Pancreas (tissue), 10 donors: ENCODE measurements at regions not wholly inside any gene's neighbourhood (a gene's known extent, or its start where the extent isn't known, plus 50 kb on each side); places are given as distances from the start of the nearest gene placed in this dataset.

Source experiments
- ATAC-seq, 4 donors: fragments of 200-7000 bp; cut with Tn5 transposase; one replicate each; pipeline versions ENCODE4 v1.8.0 to v1.9.1; 2020; ENCODE audit warnings: mild to moderate bottlenecking in 4 of 4, moderate library complexity in 4 of 4
- DNase-seq, 6 donors: peaks; one replicate each; pipeline ENCODE4 v3.0.0-alpha.2; 2020
- FAIRE-seq: peaks from 2 replicates; lab custom pipeline; 2012; peaks lifted over from hg19 to GRCh38; lab: Jason Lieb, UNC
- H3K27ac ChIP-seq, 4 donors: fragments of 200-600 bp; sonication (generic); 1 replicate in 3 of 4; 2 replicates in 1 of 4; pipeline versions ENCODE4 v1.5.0 to v1.8.0; 2020
- H3K27me3 ChIP-seq, 4 donors: fragments of 200-600 bp; one replicate each; pipeline ENCODE4 v1.8.0; 2021
- H3K36me3 ChIP-seq, 3 donors: fragments of 200-600 bp; sonication (generic) in 1 of 3; one replicate each; pipeline versions ENCODE4 v1.5.0 to v1.8.0; 2020 to 2021
- H3K4me1 ChIP-seq, 3 donors: fragments of 200-600 bp; one replicate each; pipeline ENCODE4 v1.8.0; 2021
- H3K4me3 ChIP-seq, 4 donors: fragments of 200-600 bp; sonication (generic) in 2 of 4; one replicate each; pipeline versions ENCODE4 v1.5.0 to v1.8.0; 2020 to 2021
- H3K9me3 ChIP-seq, 4 donors: fragments of 200-600 bp; one replicate each; pipeline ENCODE4 v1.8.0; 2021
- WGBS, 2 donors: extraction: QIAGEN DNeasy Blood & Tissue Kit; methylation state at CpG; one replicate each; pipeline ENCODE4 v1.1.7; 2013; 5-methylcytosine and 5-hydroxymethylcytosine counted together
- intact Hi-C, 3 donors: fragments of 100-400 bp; cut with DNase I; formaldehyde crosslinking; loops; one replicate each; pipeline versions ENCODE4 v1.11.1 to v1.14.2; 2022
- TF ChIP-seq, protein P1 (sequence below), 4 donors: fragments of 200-600 bp; sonication (generic) in 3 of 4; IDR thresholded peaks; one replicate each; pipeline versions ENCODE4 v1.5.0 to v1.8.0; 2021; ENCODE audit warnings: antibody characterized with exemption in 4 of 4
- donor health status: healthy with polysubstance abuse.
- donor health status: DM: no; HTN: no; CAD: no; lungs with moderate emphysema.
- donor health status: DM: no; HTN: no; CAD: no.
- donor health status: control.
- donor health status: control.
- donor health status: Bipolar disorder and iron deficiency.
- donor health status: DM: yes; HTN: yes; CAD: no.
- donor health status: DM: no; HTN: no; CAD: no.
- donor health status: DM: no; HTN: no; CAD: no.
- donor health status: DM: yes; HTN: yes; CAD: no.

DNA sequence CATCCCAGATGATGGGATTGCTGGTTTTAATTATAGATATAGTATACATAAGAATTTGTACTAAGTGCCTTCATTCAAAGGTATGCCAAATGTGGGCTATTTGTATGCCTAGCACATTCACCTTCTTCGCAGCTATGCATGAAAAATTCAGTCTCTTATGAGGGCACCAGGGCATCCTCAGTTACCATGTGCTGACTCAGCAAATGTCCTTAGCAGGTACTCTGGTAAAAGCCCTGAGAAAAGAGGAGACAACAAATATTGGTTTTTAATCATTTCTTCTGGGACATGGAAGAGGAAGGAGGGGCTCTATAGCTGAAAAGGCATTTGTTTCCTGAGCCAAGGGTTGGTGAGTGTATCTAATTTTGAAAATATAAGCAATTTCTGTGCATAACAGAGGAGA, 258.1 kb upstream of the BMP2 start:
- H3K27ac ChIP-seq: no peak overlapping the region
- TF ChIP-seq, protein P1, sequence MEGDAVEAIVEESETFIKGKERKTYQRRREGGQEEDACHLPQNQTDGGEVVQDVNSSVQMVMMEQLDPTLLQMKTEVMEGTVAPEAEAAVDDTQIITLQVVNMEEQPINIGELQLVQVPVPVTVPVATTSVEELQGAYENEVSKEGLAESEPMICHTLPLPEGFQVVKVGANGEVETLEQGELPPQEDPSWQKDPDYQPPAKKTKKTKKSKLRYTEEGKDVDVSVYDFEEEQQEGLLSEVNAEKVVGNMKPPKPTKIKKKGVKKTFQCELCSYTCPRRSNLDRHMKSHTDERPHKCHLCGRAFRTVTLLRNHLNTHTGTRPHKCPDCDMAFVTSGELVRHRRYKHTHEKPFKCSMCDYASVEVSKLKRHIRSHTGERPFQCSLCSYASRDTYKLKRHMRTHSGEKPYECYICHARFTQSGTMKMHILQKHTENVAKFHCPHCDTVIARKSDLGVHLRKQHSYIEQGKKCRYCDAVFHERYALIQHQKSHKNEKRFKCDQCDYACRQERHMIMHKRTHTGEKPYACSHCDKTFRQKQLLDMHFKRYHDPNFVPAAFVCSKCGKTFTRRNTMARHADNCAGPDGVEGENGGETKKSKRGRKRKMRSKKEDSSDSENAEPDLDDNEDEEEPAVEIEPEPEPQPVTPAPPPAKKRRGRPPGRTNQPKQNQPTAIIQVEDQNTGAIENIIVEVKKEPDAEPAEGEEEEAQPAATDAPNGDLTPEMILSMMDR (IDR thresholded peaks at IDR 0.05): no peak
- H3K9me3 ChIP-seq: no peaks in the 10 kb centered on the region
- H3K27me3 ChIP-seq: no peaks in the 10 kb centered on the region
- H3K36me3 ChIP-seq: no peaks in the 10 kb centered on the region
- ATAC-seq: no peak
- 38 to 78% methylated on average over 1 of the region's 1 CpG for WGBS, 2 donors
- DNase-seq: no peak
- no peak for FAIRE-seq
- no peak overlapping the region for H3K4me3 ChIP-seq
- H3K4me1 ChIP-seq: no peaks in the 10 kb centered on the region
- intact Hi-C loops: no loop called here

DNA sequence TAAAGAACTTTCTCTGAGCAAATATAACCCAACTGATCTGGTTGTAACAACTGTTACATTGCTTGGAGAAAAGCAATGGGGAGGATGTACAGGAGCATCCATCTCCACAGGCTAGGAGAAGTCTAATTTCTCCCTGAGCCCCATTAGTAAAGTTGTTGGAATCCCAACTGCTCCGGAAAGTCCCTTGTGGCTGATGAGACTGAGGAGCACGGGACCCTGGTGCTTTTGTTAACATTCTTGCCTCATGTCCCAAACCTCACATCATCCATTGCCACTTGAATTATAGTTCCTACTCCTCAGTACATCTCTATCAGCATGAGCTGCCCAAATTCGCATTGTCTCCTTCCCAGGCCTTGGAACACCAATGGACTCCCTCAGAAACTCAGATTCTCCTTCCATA, 260.6 kb upstream of the BMP2 start:
- H3K4me1 ChIP-seq: no peaks in the 10 kb centered on the region
- H3K27ac ChIP-seq: no peak overlapping the region
- H3K36me3 ChIP-seq: no peaks in the 10 kb centered on the region
- FAIRE-seq (no peak), DNase-seq (no peak), ATAC-seq (no peak)
- H3K9me3 ChIP-seq: no peaks in the 10 kb centered on the region
- TF ChIP-seq, protein P1 (IDR thresholded peaks at IDR 0.05): no peak
- no peaks in the 10 kb centered on the region for H3K27me3 ChIP-seq
- intact Hi-C loops: no loop called here
- 44 to 58% methylated on average over 3 of the region's 3 CpGs for WGBS, 2 donors
- no peak overlapping the region for H3K4me3 ChIP-seq

DNA sequence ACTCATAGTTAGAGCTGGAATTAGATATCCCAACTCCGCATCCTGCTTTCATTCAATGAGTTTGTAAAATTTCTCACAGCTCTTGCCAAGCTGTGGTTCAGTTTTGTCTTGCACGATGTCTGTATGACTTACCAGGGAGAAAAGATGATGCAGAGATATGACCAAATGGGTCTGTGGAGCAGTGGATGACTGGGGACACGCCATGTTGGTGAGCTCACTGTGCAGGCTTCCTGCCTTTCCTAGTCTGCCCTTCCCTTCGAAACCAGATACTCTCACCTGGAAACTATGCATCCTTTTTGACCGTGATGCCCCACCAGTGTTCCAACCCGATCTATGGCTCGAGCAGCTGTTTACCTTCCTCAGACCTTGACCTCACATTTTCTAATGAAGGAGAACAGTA, 262.7 kb upstream of the BMP2 start:
- Histone ChIP-seq H3K4me3 (no peak overlapping the region), H3K27me3 (no peaks in the 10 kb centered on the region), H3K27ac (no peak overlapping the region), H3K9me3 (no peaks in the 10 kb centered on the region), H3K36me3 (no peaks in the 10 kb centered on the region), H3K4me1 (no peaks in the 10 kb centered on the region)
- no peak for FAIRE-seq
- ATAC-seq: no peak
- DNase-seq: no peak
- 61 to 66% methylated on average over 7 of the region's 7 CpGs for WGBS, 2 donors
- TF ChIP-seq, protein P1 (IDR thresholded peaks at IDR 0.05): no peak
- intact Hi-C loops: no loop called here

DNA sequence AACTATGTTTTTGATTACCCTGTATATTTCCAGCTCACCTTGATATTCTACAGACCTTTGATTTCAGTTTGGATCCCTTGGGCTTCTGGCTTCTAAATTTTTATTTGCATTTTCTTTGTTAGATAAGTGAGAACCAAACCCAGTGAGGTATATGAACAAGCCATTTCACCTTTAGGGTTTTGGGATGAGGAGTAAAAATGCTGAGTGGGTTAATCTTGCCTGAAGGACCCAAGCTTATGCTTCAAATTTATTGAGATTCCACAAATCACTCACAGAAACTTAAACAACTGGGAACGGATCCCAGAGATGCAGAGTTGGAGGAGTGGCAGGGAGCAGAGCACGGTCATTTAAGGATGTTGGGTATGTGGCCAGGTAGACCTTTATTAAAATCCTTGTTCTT, 263.3 kb upstream of the BMP2 start:
- Histone ChIP-seq H3K4me1 (no peaks in the 10 kb centered on the region), H3K36me3 (no peaks in the 10 kb centered on the region), H3K4me3 (no peak overlapping the region), H3K27me3 (no peaks in the 10 kb centered on the region), H3K27ac (no peak overlapping the region), H3K9me3 (no peaks in the 10 kb centered on the region)
- no peak for FAIRE-seq
- no peak for ATAC-seq
- 53 to 60% methylated on average over 2 of the region's 2 CpGs for WGBS, 2 donors
- intact Hi-C loops: no loop called here
- TF ChIP-seq, protein P1 (IDR thresholded peaks at IDR 0.05): no peak
- DNase-seq: no peak

DNA sequence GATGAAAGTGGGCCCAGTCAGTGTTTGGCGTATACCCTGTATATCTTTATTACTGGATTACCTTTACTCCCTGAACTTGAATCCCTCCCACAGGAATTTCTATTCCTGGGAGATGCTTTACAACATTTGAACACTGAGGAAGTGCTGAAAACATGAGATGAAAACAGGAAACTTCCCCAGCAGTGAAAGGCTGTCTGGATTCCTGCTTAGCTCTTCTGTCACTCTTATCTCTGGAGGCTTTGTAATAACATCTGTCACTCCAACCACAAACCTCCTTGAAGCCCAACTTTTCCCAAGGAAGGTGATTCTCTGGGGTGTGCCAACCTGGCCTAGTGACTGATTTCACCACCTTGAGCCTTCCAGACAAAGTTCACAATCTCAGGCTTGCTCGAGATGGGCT, 264.5 kb upstream of the BMP2 start:
- H3K4me3 ChIP-seq: no peak overlapping the region
- TF ChIP-seq, protein P1 (IDR thresholded peaks at IDR 0.05): no peak
- H3K27me3 ChIP-seq: no peaks in the 10 kb centered on the region
- ATAC-seq (no peak), DNase-seq (no peak), FAIRE-seq (no peak)
- H3K9me3 ChIP-seq: no peaks in the 10 kb centered on the region
- no peaks in the 10 kb centered on the region for H3K36me3 ChIP-seq
- H3K27ac ChIP-seq: no peak overlapping the region
- intact Hi-C loops: no loop called here
- 71 to 76% methylated on average over 2 of the region's 2 CpGs for WGBS, 2 donors
- H3K4me1 ChIP-seq: no peaks in the 10 kb centered on the region
